WTC11 (cell line): ENCODE measurements at regions not wholly inside any gene's neighbourhood (a gene's known extent, or its start where the extent isn't known, plus 50 kb on each side); places are given as distances from the start of the nearest gene placed in this dataset.

Experiments
- ATAC-seq: fragments of 200-7000 bp; cut with Tn5 transposase; 2 replicates; pipeline ENCODE4 v1.10.0; 2021; ENCODE audit warnings: mild to moderate bottlenecking, moderate library complexity
- CTCF ChIA-PET: fragments of 300-600 bp; sonication (Branson Sonifier 250); formaldehyde crosslinking; loops from one replicate; lab custom pipeline; 2021; ENCODE audit warnings: antibody characterized with exemption; lab: Charles Lee
- POLR2A ChIA-PET: fragments of 350-600 bp; sonication (Branson Sonifier 250); formaldehyde crosslinking; loops from one replicate; lab custom pipeline; 2021; ENCODE audit warnings: antibody characterized with exemption; lab: Charles Lee
- DNase-seq: peaks from one replicate; pipeline ENCODE4 v3.0.0; 2021; ENCODE audit warnings: low spot score
- H3K27ac Mint-ChIP-seq: 2 replicates; pipeline ENCODE4 v1.8.0; 2021; ENCODE audit warnings: mixed read lengths
- H3K27me3 Mint-ChIP-seq: 2 replicates; pipeline ENCODE4 v1.8.0; 2021; ENCODE audit warnings: low read depth, mild to moderate bottlenecking, moderate library complexity, mixed read lengths
- H3K36me3 Mint-ChIP-seq: 2 replicates; pipeline ENCODE4 v1.8.0; 2021; ENCODE audit warnings: mixed read lengths
- H3K4me1 Mint-ChIP-seq: 2 replicates; pipeline ENCODE4 v1.8.0; 2022; ENCODE audit warnings: mixed read lengths
- H3K4me3 Mint-ChIP-seq: 2 replicates; pipeline ENCODE4 v1.8.0; 2021; ENCODE audit warnings: mild to moderate bottlenecking, moderate library complexity, mixed read lengths
- H3K9me3 Mint-ChIP-seq: 2 replicates; pipeline ENCODE4 v1.8.0; 2021; ENCODE audit warnings: mixed read lengths
- GTF2I ChIP-seq: fragments of 250-450 bp; sonication (Bioruptor Pico); conservative IDR thresholded peaks from 2 replicates; pipeline ENCODE4 v1.4.0; 2021; ENCODE audit warnings: mild to moderate bottlenecking
- JUN ChIP-seq: sonication (generic); formaldehyde crosslinking; IDR thresholded peaks from 2 replicates; pipeline ENCODE4 v1.8.0; 2023; ENCODE audit warnings: mild to moderate bottlenecking, missing genetic modification reagents
- MAX ChIP-seq: sonication (generic); formaldehyde crosslinking; IDR thresholded peaks from 2 replicates; pipeline ENCODE4 v1.8.0; 2022; ENCODE audit warnings: mild to moderate bottlenecking, missing genetic modification reagents
- NR2C2 ChIP-seq: sonication (generic); formaldehyde crosslinking; IDR thresholded peaks from 2 replicates; pipeline ENCODE4 v1.8.0; 2022; ENCODE audit warnings: mild to moderate bottlenecking, missing genetic modification reagents
- ZNF219 ChIP-seq: sonication (generic); formaldehyde crosslinking; IDR thresholded peaks from 2 replicates; pipeline ENCODE4 v1.8.0; 2023; ENCODE audit warnings: missing genetic modification reagents, mild to moderate bottlenecking, borderline replicate concordance
- ZNF263 ChIP-seq: sonication (generic); formaldehyde crosslinking; IDR thresholded peaks from 2 replicates; pipeline ENCODE4 v1.8.1; 2022; ENCODE audit warnings: low read depth, mild to moderate bottlenecking, moderate library complexity, missing genetic modification reagents
- ZNF396 ChIP-seq: fragments of 250-450 bp; sonication (Bioruptor Pico); IDR thresholded peaks from 2 replicates; pipeline ENCODE4 v1.8.0; 2021; ENCODE audit warnings: mild to moderate bottlenecking, moderate library complexity, borderline replicate concordance
- ZNF671 ChIP-seq: fragments of 250-450 bp; sonication (Bioruptor Pico); IDR thresholded peaks from 2 replicates; pipeline ENCODE4 v1.8.0; 2021; ENCODE audit warnings: mild to moderate bottlenecking
- ZSCAN18 ChIP-seq: fragments of 250-450 bp; sonication (Bioruptor Pico); IDR thresholded peaks from 2 replicates; pipeline ENCODE4 v2.1.2; 2022; ENCODE audit warnings: mild to moderate bottlenecking, moderate library complexity
- TF ChIP-seq, protein P1 (sequence below): sonication (generic); formaldehyde crosslinking; IDR thresholded peaks from 2 replicates; pipeline ENCODE4 v1.8.1; 2023; ENCODE audit warnings: mild to moderate bottlenecking, missing genetic modification reagents, borderline replicate concordance
- TF ChIP-seq, protein P2 (sequence below): fragments of 250-450 bp; sonication (Bioruptor Pico); conservative IDR thresholded peaks from 2 replicates; pipeline ENCODE4 v1.9.0; 2021; ENCODE audit warnings: mild to moderate bottlenecking
- TF ChIP-seq, protein P3 (sequence below): fragments of 250-450 bp; sonication (Bioruptor Pico); IDR thresholded peaks from 2 replicates; pipeline ENCODE4 v1.9.0; 2021; ENCODE audit warnings: mild to moderate bottlenecking
- TF ChIP-seq, protein P4 (sequence below): sonication (generic); formaldehyde crosslinking; IDR thresholded peaks from 2 replicates; pipeline ENCODE4 v1.8.1; 2022; ENCODE audit warnings: mild to moderate bottlenecking, missing genetic modification reagents, moderate library complexity, borderline replicate concordance

- no peak for DNase-seq
- Mint-ChIP-seq H3K9me3 (no peaks in the 10 kb centered on the region), H3K36me3 (no peaks in the 10 kb centered on the region), H3K27ac (no peak overlapping the region), H3K4me3 (no peak overlapping the region), H3K4me1 (peaks cover 11% of the 10 kb centered on the region), H3K27me3 (peaks cover 2% of the 10 kb centered on the region)
- POLR2A ChIA-PET: no interaction called here
- no peak for ATAC-seq
- TF ChIP-seq NR2C2 (no peak), ZNF219 (no peak), JUN (CRISPR knock-in tag) (no peak), ZNF396 (no peak), ZSCAN18 (CRISPR knock-in tag) (no peak), MAX (CRISPR knock-in tag) (no peak), GTF2I (CRISPR knock-in tag) (no peak), ZNF263 (CRISPR knock-in tag) (no peak), ZNF671 (CRISPR knock-in tag) (no peak)
- TF ChIP-seq, protein P1, sequence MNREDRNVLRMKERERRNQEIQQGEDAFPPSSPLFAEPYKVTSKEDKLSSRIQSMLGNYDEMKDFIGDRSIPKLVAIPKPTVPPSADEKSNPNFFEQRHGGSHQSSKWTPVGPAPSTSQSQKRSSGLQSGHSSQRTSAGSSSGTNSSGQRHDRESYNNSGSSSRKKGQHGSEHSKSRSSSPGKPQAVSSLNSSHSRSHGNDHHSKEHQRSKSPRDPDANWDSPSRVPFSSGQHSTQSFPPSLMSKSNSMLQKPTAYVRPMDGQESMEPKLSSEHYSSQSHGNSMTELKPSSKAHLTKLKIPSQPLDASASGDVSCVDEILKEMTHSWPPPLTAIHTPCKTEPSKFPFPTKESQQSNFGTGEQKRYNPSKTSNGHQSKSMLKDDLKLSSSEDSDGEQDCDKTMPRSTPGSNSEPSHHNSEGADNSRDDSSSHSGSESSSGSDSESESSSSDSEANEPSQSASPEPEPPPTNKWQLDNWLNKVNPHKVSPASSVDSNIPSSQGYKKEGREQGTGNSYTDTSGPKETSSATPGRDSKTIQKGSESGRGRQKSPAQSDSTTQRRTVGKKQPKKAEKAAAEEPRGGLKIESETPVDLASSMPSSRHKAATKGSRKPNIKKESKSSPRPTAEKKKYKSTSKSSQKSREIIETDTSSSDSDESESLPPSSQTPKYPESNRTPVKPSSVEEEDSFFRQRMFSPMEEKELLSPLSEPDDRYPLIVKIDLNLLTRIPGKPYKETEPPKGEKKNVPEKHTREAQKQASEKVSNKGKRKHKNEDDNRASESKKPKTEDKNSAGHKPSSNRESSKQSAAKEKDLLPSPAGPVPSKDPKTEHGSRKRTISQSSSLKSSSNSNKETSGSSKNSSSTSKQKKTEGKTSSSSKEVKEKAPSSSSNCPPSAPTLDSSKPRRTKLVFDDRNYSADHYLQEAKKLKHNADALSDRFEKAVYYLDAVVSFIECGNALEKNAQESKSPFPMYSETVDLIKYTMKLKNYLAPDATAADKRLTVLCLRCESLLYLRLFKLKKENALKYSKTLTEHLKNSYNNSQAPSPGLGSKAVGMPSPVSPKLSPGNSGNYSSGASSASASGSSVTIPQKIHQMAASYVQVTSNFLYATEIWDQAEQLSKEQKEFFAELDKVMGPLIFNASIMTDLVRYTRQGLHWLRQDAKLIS (CRISPR knock-in tag): no peak
- TF ChIP-seq, protein P2, sequence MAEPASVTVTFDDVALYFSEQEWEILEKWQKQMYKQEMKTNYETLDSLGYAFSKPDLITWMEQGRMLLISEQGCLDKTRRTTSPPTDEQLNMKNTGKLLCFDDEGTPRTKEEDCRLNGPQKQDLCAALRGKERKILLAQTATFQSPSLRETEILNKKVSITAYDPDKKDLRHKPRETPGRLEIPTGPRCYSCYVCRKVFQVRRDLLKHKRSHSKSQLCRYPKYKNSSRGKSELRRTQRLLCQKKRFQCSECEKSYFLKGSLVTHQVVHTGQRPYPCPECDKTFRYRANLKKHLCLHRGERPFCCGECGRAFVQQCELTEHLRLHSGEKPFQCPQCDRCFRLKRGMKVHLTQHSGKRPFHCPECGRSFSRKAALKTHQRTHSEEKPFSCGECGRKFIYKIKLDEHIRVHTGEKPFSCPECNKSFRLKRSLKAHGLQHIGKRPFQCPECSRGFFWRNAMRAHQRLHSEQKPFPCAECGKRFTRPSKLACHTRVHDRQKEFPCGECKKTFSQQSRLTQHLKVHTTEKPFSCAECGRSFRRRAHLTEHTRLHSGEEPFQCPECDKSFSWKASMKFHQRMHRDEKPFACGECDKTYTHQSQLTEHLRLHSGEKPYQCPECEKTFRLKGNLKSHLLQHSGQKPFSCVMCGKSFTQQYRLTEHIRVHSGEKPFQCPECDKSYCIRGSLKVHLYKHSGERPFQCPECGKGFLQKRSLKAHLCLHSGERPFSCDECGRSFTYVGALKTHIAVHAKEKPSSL: no peak
- TF ChIP-seq, protein P3, sequence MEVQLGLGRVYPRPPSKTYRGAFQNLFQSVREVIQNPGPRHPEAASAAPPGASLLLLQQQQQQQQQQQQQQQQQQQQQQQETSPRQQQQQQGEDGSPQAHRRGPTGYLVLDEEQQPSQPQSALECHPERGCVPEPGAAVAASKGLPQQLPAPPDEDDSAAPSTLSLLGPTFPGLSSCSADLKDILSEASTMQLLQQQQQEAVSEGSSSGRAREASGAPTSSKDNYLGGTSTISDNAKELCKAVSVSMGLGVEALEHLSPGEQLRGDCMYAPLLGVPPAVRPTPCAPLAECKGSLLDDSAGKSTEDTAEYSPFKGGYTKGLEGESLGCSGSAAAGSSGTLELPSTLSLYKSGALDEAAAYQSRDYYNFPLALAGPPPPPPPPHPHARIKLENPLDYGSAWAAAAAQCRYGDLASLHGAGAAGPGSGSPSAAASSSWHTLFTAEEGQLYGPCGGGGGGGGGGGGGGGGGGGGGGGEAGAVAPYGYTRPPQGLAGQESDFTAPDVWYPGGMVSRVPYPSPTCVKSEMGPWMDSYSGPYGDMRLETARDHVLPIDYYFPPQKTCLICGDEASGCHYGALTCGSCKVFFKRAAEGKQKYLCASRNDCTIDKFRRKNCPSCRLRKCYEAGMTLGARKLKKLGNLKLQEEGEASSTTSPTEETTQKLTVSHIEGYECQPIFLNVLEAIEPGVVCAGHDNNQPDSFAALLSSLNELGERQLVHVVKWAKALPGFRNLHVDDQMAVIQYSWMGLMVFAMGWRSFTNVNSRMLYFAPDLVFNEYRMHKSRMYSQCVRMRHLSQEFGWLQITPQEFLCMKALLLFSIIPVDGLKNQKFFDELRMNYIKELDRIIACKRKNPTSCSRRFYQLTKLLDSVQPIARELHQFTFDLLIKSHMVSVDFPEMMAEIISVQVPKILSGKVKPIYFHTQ (CRISPR knock-in tag): no peak
- TF ChIP-seq, protein P4, sequence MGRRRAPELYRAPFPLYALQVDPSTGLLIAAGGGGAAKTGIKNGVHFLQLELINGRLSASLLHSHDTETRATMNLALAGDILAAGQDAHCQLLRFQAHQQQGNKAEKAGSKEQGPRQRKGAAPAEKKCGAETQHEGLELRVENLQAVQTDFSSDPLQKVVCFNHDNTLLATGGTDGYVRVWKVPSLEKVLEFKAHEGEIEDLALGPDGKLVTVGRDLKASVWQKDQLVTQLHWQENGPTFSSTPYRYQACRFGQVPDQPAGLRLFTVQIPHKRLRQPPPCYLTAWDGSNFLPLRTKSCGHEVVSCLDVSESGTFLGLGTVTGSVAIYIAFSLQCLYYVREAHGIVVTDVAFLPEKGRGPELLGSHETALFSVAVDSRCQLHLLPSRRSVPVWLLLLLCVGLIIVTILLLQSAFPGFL: no peak
- CTCF ChIA-PET: no interaction called here
These were observed 93.6 kb upstream of the CDYL start for GRCh38 chr6:4682431-4683097.
